ENCODE measurements at regions not wholly inside any gene's neighbourhood (a gene's known extent, or its start where the extent isn't known, plus 50 kb on each side); places are given as distances from the start of the nearest gene placed in this dataset.

DNA sequence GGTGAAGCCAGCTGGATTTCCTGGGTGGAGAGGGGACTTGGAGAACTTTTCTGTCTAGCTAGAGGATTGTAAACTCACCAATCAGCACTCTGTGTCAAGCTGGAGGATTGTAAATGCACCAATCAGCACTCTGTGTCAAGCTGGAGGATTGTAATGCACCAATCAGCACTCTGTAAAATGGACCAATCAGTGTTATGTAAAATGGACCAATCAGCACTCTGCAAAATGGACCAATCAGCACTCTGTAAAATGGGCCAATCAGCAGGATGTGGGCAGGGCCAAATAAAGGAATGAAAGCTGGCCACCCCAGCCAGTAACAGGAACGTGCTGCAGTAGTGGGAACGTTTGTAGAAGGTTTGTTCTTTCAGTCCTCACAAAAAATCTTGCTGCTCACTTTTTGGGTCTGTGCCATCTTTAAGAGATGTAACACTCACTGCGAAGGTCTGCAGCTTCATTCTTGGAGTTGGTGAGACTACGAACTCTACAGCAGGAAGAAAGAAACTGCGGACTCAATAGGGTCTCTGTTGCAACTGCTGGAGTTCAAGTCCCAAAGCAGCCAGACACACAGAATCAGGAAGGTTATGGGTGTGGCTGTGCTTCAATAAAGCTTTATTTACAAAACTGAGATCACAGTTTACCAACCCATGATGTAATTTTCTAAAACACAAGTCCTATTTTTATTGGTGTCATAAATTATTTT is 145.7 kb upstream of the ERCC6L2 start:
- 77 to 78% methylated on average over 5 of the region's 5 CpGs for WGBS, 2 donors
- Histone ChIP-seq H3K27ac (ENCODE audit: low read depth in 1 of 2, low read length in 1 of 2) (no peak overlapping the region), H3K4me3 (no peak overlapping the region), H3K27me3 (ENCODE audit: control insufficient read depth in 3 of 3, insufficient read depth in 3 of 3, low read length in 2 of 3) (no peaks in the 10 kb centered on the region), H3K4me1 (ENCODE audit: control insufficient read depth in 5 of 5, insufficient read depth in 5 of 5, low read length in 5 of 5) (peaks cover 0 to 33% (median 0%) of the 10 kb centered on the region in 5 donors), H3K9ac (ENCODE audit: insufficient read depth in 1 of 2, low read length in 2 of 2) (no peak overlapping the region), H3K9me3 (ENCODE audit: control insufficient read depth in 4 of 4, insufficient read depth in 3 of 4, low read length in 3 of 4) (no peaks in the 10 kb centered on the region), H3K36me3 (ENCODE audit: control insufficient read depth in 4 of 4, insufficient read depth in 4 of 4, low read length in 4 of 4) (no peaks in the 10 kb centered on the region)
- no peak for DNase-seq
- TF ChIP-seq, protein P1, sequence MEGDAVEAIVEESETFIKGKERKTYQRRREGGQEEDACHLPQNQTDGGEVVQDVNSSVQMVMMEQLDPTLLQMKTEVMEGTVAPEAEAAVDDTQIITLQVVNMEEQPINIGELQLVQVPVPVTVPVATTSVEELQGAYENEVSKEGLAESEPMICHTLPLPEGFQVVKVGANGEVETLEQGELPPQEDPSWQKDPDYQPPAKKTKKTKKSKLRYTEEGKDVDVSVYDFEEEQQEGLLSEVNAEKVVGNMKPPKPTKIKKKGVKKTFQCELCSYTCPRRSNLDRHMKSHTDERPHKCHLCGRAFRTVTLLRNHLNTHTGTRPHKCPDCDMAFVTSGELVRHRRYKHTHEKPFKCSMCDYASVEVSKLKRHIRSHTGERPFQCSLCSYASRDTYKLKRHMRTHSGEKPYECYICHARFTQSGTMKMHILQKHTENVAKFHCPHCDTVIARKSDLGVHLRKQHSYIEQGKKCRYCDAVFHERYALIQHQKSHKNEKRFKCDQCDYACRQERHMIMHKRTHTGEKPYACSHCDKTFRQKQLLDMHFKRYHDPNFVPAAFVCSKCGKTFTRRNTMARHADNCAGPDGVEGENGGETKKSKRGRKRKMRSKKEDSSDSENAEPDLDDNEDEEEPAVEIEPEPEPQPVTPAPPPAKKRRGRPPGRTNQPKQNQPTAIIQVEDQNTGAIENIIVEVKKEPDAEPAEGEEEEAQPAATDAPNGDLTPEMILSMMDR (IDR thresholded peaks at IDR 0.05; ENCODE audit: control extremely low read depth, extremely low read depth): no peak
- no peak for ATAC-seq (ENCODE audit: insufficient read depth, low FRiP score)

DNA sequence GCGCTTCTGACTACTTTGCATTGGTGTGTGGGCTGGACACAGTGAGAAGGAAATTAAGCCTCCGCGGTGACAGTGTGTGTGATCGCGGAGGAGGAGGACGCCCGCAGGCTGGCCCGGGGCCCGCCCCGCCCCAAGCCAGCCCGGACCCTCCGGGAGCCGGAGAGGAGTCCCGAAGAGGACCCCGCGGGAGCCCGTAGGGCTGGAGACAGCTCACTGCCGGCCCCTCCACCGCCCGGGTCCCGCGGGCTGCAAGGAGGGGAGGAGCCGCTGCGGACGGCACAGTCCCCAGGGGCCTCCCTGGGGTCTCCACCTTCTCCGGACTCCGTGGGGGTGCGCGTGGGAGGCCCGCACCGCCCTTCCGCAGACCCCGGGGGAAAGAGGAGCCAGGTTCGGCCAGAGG is 146.4 kb upstream of the ERCC6L2 start:
- ATAC-seq (ENCODE audit: insufficient read depth, low FRiP score): no peak
- Histone ChIP-seq H3K36me3 (ENCODE audit: control insufficient read depth in 4 of 4, insufficient read depth in 4 of 4, low read length in 4 of 4) (no peaks in the 10 kb centered on the region), H3K27me3 (ENCODE audit: control insufficient read depth in 3 of 3, insufficient read depth in 3 of 3, low read length in 2 of 3) (no peaks in the 10 kb centered on the region), H3K27ac (ENCODE audit: low read depth in 1 of 2, low read length in 1 of 2) (no peak overlapping the region), H3K4me1 (ENCODE audit: control insufficient read depth in 5 of 5, insufficient read depth in 5 of 5, low read length in 5 of 5) (peaks cover 0 to 33% (median 0%) of the 10 kb centered on the region in 5 donors), H3K9me3 (ENCODE audit: control insufficient read depth in 4 of 4, insufficient read depth in 3 of 4, low read length in 3 of 4) (no peaks in the 10 kb centered on the region), H3K4me3 (no peak overlapping the region), H3K9ac (ENCODE audit: insufficient read depth in 1 of 2, low read length in 2 of 2) (no peak overlapping the region)
- TF ChIP-seq, protein P1 (IDR thresholded peaks at IDR 0.05; ENCODE audit: control extremely low read depth, extremely low read depth): no peak
- WGBS, 2 donors: 82 to 89% methylated on average over 25 to 34 of the region's 34 CpGs
- no peak for DNase-seq

DNA sequence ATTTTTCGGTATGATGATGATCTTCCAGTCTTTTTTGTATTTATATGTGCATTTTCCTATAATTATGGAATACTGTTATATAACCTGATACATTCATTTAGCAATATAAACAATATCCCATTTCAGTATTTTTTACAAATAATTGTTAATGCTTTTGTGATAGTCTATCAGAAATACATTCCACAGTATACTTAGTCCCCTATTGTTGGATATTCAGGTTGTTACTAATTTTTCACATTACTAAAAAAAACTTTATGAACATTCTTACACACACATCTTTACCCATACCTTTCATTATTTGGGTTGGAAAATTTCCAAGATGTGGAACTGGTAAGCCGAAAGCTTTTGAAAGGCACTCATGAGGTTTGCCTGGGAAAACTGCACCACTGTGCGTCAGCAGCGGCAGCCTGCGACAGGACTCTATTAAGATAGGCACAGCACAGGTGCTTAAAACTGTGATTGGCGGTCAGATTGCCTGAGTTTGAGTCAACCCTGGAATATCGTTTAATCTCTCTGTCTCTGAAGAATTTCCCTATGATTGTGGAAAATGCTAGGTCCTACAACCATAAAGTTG is 147.5 kb upstream of the ERCC6L2 start:
- H3K9me3 ChIP-seq (ENCODE audit: control insufficient read depth in 4 of 4, insufficient read depth in 3 of 4, low read length in 3 of 4): no peaks in the 10 kb centered on the region
- WGBS, 2 donors: 78 to 90% methylated on average over 7 of the region's 7 CpGs
- ATAC-seq (ENCODE audit: insufficient read depth, low FRiP score) (no peak), DNase-seq (peak; percentile 41 to 71 (median 47))
- H3K4me3 ChIP-seq: no peak overlapping the region
- no peak overlapping the region for H3K27ac ChIP-seq (ENCODE audit: low read depth in 1 of 2, low read length in 1 of 2)
- TF ChIP-seq, protein P1 (IDR thresholded peaks at IDR 0.05; ENCODE audit: control extremely low read depth, extremely low read depth): no peak
- no peak overlapping the region for H3K9ac ChIP-seq (ENCODE audit: insufficient read depth in 1 of 2, low read length in 2 of 2)
- no peaks in the 10 kb centered on the region for H3K27me3 ChIP-seq (ENCODE audit: control insufficient read depth in 3 of 3, insufficient read depth in 3 of 3, low read length in 2 of 3)
- no peaks in the 10 kb centered on the region for H3K36me3 ChIP-seq (ENCODE audit: control insufficient read depth in 4 of 4, insufficient read depth in 4 of 4, low read length in 4 of 4)
- peaks cover 0 to 22% (median 0%) of the 10 kb centered on the region in 5 donors for H3K4me1 ChIP-seq (ENCODE audit: control insufficient read depth in 5 of 5, insufficient read depth in 5 of 5, low read length in 5 of 5)
